ENCODE measurements at regions not wholly inside any gene's neighbourhood (a gene's known extent, or its start where the extent isn't known, plus 50 kb on each side); places are given as distances from the start of the nearest gene placed in this dataset.

DNA sequence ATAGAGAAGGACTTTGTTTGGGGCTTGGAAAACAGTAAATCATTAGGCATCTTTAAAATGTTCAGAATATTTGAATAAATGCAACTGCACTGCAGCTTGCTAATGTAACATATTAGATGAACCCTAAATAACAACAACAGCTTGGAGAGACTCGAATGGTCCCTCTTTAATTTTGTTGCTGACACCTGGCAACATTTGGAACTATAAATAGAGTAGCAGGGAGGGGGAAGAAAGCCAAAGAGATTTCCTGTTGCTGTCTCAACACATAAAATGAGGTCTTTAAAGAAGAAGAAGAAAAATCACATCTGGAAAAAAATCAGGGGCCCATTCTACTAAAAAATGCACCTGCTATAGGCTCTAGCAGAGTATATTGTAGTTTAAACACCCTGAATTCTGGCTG lies 49.9 kb upstream of the DPPA4 start:
- TF ChIP-seq LEF1 (IDR thresholded peaks at IDR 0.05; ENCODE audit: borderline replicate concordance) (no peak), CTBP1 (IDR thresholded peaks at IDR 0.05; ENCODE audit: borderline replicate concordance) (no peak), ARNT (IDR thresholded peaks at IDR 0.05) (no peak), FOXM1 (IDR thresholded peaks at IDR 0.05; ENCODE audit: borderline replicate concordance) (no peak), SUZ12 (IDR thresholded peaks at IDR 0.05) (no peak), FOXK2 (IDR thresholded peaks at IDR 0.05) (no peak), SP1 (IDR thresholded peaks at IDR 0.05) (no peak), TARDBP (IDR thresholded peaks at IDR 0.05) (no peak), NFRKB (IDR thresholded peaks at IDR 0.05) (no peak), ZNF384 (IDR thresholded peaks at IDR 0.05) (no peak), ELF4 (IDR thresholded peaks at IDR 0.05) (no peak), L3MBTL2 (conservative IDR thresholded peaks at IDR 0.05) (no peak), BHLHE40 (IDR thresholded peaks at IDR 0.05; ENCODE audit: borderline replicate concordance) (no peak), FOXA1 (IDR thresholded peaks at IDR 0.05) (no peak), HDGF (IDR thresholded peaks at IDR 0.05; ENCODE audit: borderline replicate concordance) (no peak)
- TF ChIP-seq, protein P1, sequence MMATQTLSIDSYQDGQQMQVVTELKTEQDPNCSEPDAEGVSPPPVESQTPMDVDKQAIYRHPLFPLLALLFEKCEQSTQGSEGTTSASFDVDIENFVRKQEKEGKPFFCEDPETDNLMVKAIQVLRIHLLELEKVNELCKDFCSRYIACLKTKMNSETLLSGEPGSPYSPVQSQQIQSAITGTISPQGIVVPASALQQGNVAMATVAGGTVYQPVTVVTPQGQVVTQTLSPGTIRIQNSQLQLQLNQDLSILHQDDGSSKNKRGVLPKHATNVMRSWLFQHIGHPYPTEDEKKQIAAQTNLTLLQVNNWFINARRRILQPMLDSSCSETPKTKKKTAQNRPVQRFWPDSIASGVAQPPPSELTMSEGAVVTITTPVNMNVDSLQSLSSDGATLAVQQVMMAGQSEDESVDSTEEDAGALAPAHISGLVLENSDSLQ (IDR thresholded peaks at IDR 0.05) = no peak
- ChIA-PET CTCF (no interaction called here), POLR2A (no interaction called here)
- DNase-seq (ENCODE audit: extremely low spot score) = no peak
